ENCODE measurements at regions not wholly inside any gene's neighbourhood (a gene's known extent, or its start where the extent isn't known, plus 50 kb on each side); places are given as distances from the start of the nearest gene placed in this dataset.

- DNase-seq (ENCODE audit: low read depth in 2 of 2) = no peak
These were observed 75.1 kb downstream of the LINGO1 start for GRCh38 chr15:77557564-77557963.

- DNase-seq (ENCODE audit: low read depth in 2 of 2) = no peak
These were observed 75.6 kb downstream of the LINGO1 start for GRCh38 chr15:77557144-77557543.

GRCh38 chr15:77556622-77557021, 76.1 kb downstream of the LINGO1 start:
- no peak for DNase-seq (ENCODE audit: low read depth in 2 of 2)

GRCh38 chr15:77555232-77555631, 77.5 kb downstream of the LINGO1 start:
- no peak for DNase-seq (ENCODE audit: low read depth in 2 of 2)

- no peak for DNase-seq (ENCODE audit: low read depth in 2 of 2)
These were observed 78.2 kb downstream of the LINGO1 start for GRCh38 chr15:77554306-77555080.

- no peak for DNase-seq (ENCODE audit: low read depth in 2 of 2)
These were observed 79.0 kb downstream of the LINGO1 start for GRCh38 chr15:77553695-77554094.

GRCh38 chr15:77553257-77553656, 79.5 kb downstream of the LINGO1 start:
- no peak for DNase-seq (ENCODE audit: low read depth in 2 of 2)

GRCh38 chr15:77552066-77552465, 80.6 kb downstream of the LINGO1 start:
- no peak for DNase-seq (ENCODE audit: low read depth in 2 of 2)

GRCh38 chr15:77550301-77551251, 82.1 kb downstream of the LINGO1 start:
- DNase-seq (ENCODE audit: low read depth in 2 of 2) = no peak

GRCh38 chr15:77549576-77550288, 83.0 kb downstream of the LINGO1 start:
- no peak for DNase-seq (ENCODE audit: low read depth in 2 of 2)

GRCh38 chr15:77548589-77549557, 83.8 kb downstream of the LINGO1 start:
- no peak for DNase-seq (ENCODE audit: low read depth in 2 of 2)

GRCh38 chr15:77547801-77548588, 84.7 kb downstream of the LINGO1 start:
- no peak for DNase-seq (ENCODE audit: low read depth in 2 of 2)

GRCh38 chr15:77546870-77547269, 85.8 kb downstream of the LINGO1 start:
- no peak for DNase-seq (ENCODE audit: low read depth in 2 of 2)

- DNase-seq (ENCODE audit: low read depth in 2 of 2) = no peak
These were observed 86.6 kb downstream of the LINGO1 start for GRCh38 chr15:77546050-77546501.

GRCh38 chr15:77545058-77545457, 87.7 kb downstream of the LINGO1 start:
- no peak for DNase-seq (ENCODE audit: low read depth in 2 of 2)

- no peak for DNase-seq (ENCODE audit: low read depth in 2 of 2)
These were observed 88.5 kb downstream of the LINGO1 start for GRCh38 chr15:77544162-77544561.

GRCh38 chr15:77543159-77543882, 89.4 kb downstream of the LINGO1 start:
- DNase-seq (ENCODE audit: low read depth in 2 of 2) = peak; percentile 48 to 54

GRCh38 chr15:77542491-77543001, 90.2 kb downstream of the LINGO1 start:
- DNase-seq (ENCODE audit: low read depth in 2 of 2) = no peak
